ENCODE measurements at regions not wholly inside any gene's neighbourhood (a gene's known extent, or its start where the extent isn't known, plus 50 kb on each side); places are given as distances from the start of the nearest gene placed in this dataset.

DNA sequence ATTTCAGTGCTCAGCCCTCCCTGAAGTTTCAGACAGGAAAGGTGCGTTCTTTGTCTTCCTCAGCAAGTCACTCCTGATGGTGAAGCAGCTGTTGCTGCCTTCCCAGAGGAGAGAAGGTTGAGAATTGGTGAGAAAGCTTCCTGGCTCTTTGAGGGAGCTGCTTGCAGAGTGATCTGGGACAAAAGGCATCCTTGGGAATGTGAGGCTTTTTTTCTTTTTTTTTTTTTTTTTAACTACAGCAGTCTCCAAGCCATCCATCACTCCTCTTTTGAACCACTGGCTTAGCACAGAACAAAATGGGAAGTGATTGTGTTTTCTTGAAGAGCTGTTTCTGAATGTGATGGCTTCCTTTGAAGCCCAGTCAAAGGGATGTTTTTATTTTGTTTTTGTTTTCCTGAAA lies 120.4 kb upstream of the LRIG3 start:
- Histone ChIP-seq H4K91ac (ENCODE audit: insufficient read depth, low read depth, low read length) (peak overlapping the region; percentile 78), H3K9ac (ENCODE audit: low read depth, low read length) (peak overlapping the region; percentile 32), H3K56ac (ENCODE audit: extremely low read depth, insufficient read depth, low read length) (peak overlapping the region; percentile 65), H2BK120ac (ENCODE audit: low read depth, low read length) (peak overlapping the region; percentile 95), H3K9me3 (ENCODE audit: control insufficient read depth, insufficient read depth, low read length) (no peaks in the 10 kb centered on the region), H3K4me2 (ENCODE audit: low read depth, low read length) (peak overlapping the region; percentile 96), H3K4me3 (ENCODE audit: insufficient read depth, low read depth, low read length) (no peak overlapping the region), H3K23ac (ENCODE audit: low read depth, low read length) (peak overlapping the region; percentile 72), H3K14ac (replicated peaks; ENCODE audit: low read depth, low read length) (peak overlapping the region; percentile 81), H2AFZ (replicated peaks; ENCODE audit: low read length, poor library complexity) (no peak overlapping the region), H3K4me1 (ENCODE audit: control insufficient read depth, insufficient read depth, low read length) (peaks cover 16% of the 10 kb centered on the region), H3K18ac (ENCODE audit: low read depth, low read length) (peak overlapping the region; percentile 98), H3K9me1 (ENCODE audit: insufficient read depth, low read length) (peaks cover 8% of the 10 kb centered on the region), H2BK20ac (ENCODE audit: low read depth, low read length) (peak overlapping the region; percentile 96), H2AK9ac (replicated peaks; ENCODE audit: low read depth, low read length, poor library complexity) (no peak overlapping the region), H2BK15ac (ENCODE audit: low read depth, low read length) (peak overlapping the region; percentile 59; the same call in 2 of the 3 replicates), H4K5ac (ENCODE audit: low read depth, low read length) (peak overlapping the region; percentile 95), H2AK5ac (ENCODE audit: low read depth, low read length) (peak overlapping the region; percentile 65), H4K8ac (ENCODE audit: low read depth in 2 of 2, low read length in 2 of 2) (peak overlapping the region; percentile 55 to 86), H3K36me3 (ENCODE audit: control insufficient read depth, insufficient read depth, low read length) (no peaks in the 10 kb centered on the region), H2BK5ac (ENCODE audit: low read depth, low read length, poor library complexity, severe bottlenecking) (peak overlapping the region; percentile 94), H3K79me1 (ENCODE audit: low read depth in 1 of 2, low read length in 2 of 2) (no peaks in the 10 kb centered on the region), H3K27ac (ENCODE audit: insufficient read depth, low read length) (peak overlapping the region; percentile 77), H4K20me1 (ENCODE audit: insufficient read depth, low read length) (no peaks in the 10 kb centered on the region; the same call in 1 of the 2 replicates), H3K4ac (ENCODE audit: low read depth, low read length) (peak overlapping the region; percentile 87), H3K27me3 (ENCODE audit: control insufficient read depth, insufficient read depth, low read length) (no peaks in the 10 kb centered on the region)
- in situ Hi-C loops (cut with MboI; ENCODE audit: low sequenced_read_pairs): no loop called here
- WGBS, 2 experiments (ENCODE audit: extremely low coverage in 2 of 2, insufficient read length in 1 of 2): no CpG with 5 or more reads among the region's 1 CpG
- TF ChIP-seq NFE2L2 (IDR thresholded peaks at IDR 0.05; ENCODE audit: low read depth, low read length): no peak
- no peak for TF ChIP-seq RCOR1 (IDR thresholded peaks at IDR 0.05; ENCODE audit: insufficient replicate concordance, low read length)
- TF ChIP-seq MXI1 (IDR thresholded peaks at IDR 0.05; ENCODE audit: borderline replicate concordance, low read depth, low read length): no peak
- TF ChIP-seq CEBPB (IDR thresholded peaks at IDR 0.05; ENCODE audit: low read depth, low read length): no peak
- no peak for TF ChIP-seq FOS (IDR thresholded peaks at IDR 0.05; ENCODE audit: low read depth, low read length)
- TF ChIP-seq, protein P1, sequence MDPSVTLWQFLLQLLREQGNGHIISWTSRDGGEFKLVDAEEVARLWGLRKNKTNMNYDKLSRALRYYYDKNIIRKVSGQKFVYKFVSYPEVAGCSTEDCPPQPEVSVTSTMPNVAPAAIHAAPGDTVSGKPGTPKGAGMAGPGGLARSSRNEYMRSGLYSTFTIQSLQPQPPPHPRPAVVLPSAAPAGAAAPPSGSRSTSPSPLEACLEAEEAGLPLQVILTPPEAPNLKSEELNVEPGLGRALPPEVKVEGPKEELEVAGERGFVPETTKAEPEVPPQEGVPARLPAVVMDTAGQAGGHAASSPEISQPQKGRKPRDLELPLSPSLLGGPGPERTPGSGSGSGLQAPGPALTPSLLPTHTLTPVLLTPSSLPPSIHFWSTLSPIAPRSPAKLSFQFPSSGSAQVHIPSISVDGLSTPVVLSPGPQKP (IDR thresholded peaks at IDR 0.05; ENCODE audit: borderline replicate concordance, low read depth, low read length): no peak
- no peak for TF ChIP-seq POLR2A (IDR thresholded peaks at IDR 0.05; ENCODE audit: low read depth, low read length)
- TF ChIP-seq SMC3 (IDR thresholded peaks at IDR 0.05; ENCODE audit: low read depth, low read length): no peak
- BruUV-seq (replicated peaks): no TSS peak
- DNase-seq: peak; percentile 94
- ChIA-PET POLR2A (ENCODE audit: unreplicated experiment) (interaction anchor here (0.7 to 1.5 kb wide), 3 partner anchors 45 to 122 kb away, joined by 3 to 7 read pairs (median 4); partner anchors contain the start of gene LRIG3), CTCF (interaction anchor here (0.6 to 0.9 kb wide), 2 partner anchors 17 to 77 kb away, joined by 3 read pairs; no protein-coding TSS in a partner anchor)
- intact Hi-C loops (cut with micrococcal nuclease): loop anchor here (1.0 kb wide), 1 partner anchor 120 kb away; the partner anchor contains the start of gene LRIG3
- dilution Hi-C loops (cut with HindIII; ENCODE audit: low sequenced_read_pairs, unreplicated experiment): no loop called here
- peak; percentile 57 for ATAC-seq (ENCODE audit: low read depth)

All from IMR-90 (cell line).